ENCODE measurements at regions not wholly inside any gene's neighbourhood (a gene's known extent, or its start where the extent isn't known, plus 50 kb on each side); places are given as distances from the start of the nearest gene placed in this dataset.

- FAIRE-seq, result no peak
Measured at GRCh38 chr14:98878282-98878681, 393.7 kb downstream of the BCL11B start.

- FAIRE-seq, result no peak
Measured at GRCh38 chr14:98886982-98887381, 385.0 kb downstream of the BCL11B start.

- no peak for FAIRE-seq
Measured at GRCh38 chr14:98888281-98888680, 383.7 kb downstream of the BCL11B start.

GRCh38 chr14:98888927-98889835 is 382.8 kb downstream of the BCL11B start:
- no peak for FAIRE-seq

GRCh38 chr14:98889836-98890185 is 382.2 kb downstream of the BCL11B start:
- FAIRE-seq, result no peak

GRCh38 chr14:98890556-98891340 is 381.2 kb downstream of the BCL11B start:
- no peak for FAIRE-seq

GRCh38 chr14:98893675-98894074 is 378.3 kb downstream of the BCL11B start:
- FAIRE-seq, result no peak

- no peak for FAIRE-seq
Measured at GRCh38 chr14:98894600-98894999, 377.4 kb downstream of the BCL11B start.

GRCh38 chr14:98896449-98896848 is 375.5 kb downstream of the BCL11B start:
- FAIRE-seq, result no peak

- no peak for FAIRE-seq
Measured at GRCh38 chr14:98897605-98898309, 374.2 kb downstream of the BCL11B start.

GRCh38 chr14:98899441-98899840 is 372.6 kb downstream of the BCL11B start:
- FAIRE-seq, result no peak

- no peak for FAIRE-seq
Measured at GRCh38 chr14:98900236-98900635, 371.8 kb downstream of the BCL11B start.

GRCh38 chr14:98900798-98901197 is 371.2 kb downstream of the BCL11B start:
- no peak for FAIRE-seq

GRCh38 chr14:98901511-98902205 is 370.3 kb downstream of the BCL11B start:
- FAIRE-seq, result no peak

GRCh38 chr14:98903371-98903770 is 368.6 kb downstream of the BCL11B start:
- no peak for FAIRE-seq

- no peak for FAIRE-seq
Measured at GRCh38 chr14:98904677-98905076, 367.3 kb downstream of the BCL11B start.

GRCh38 chr14:98906123-98906995 is 365.6 kb downstream of the BCL11B start:
- no peak for FAIRE-seq

GRCh38 chr14:98907271-98907670 is 364.7 kb downstream of the BCL11B start:
- no peak for FAIRE-seq

GRCh38 chr14:98908050-98908449 is 363.9 kb downstream of the BCL11B start:
- FAIRE-seq, result no peak

- no peak for FAIRE-seq
Measured at GRCh38 chr14:98909251-98909944, 362.6 kb downstream of the BCL11B start.

- FAIRE-seq, result no peak
Measured at GRCh38 chr14:98910061-98910460, 361.9 kb downstream of the BCL11B start.

All from G401.6 (cell line).